ENCODE measurements at regions not wholly inside any gene's neighbourhood (a gene's known extent, or its start where the extent isn't known, plus 50 kb on each side); places are given as distances from the start of the nearest gene placed in this dataset.
"Not testable (repeated sequence)": the region's sequence is repeated elsewhere in the genome, so short reads cannot be mapped to it uniquely, and the experiment has no call there.

GRCh38 chr5:88090506-88090905 is 178.1 kb downstream of the TMEM161B start:
- no peak for DNase-seq

GRCh38 chr5:88089719-88090390 is 178.8 kb downstream of the TMEM161B start:
- DNase-seq: no peak

- no peak for DNase-seq
Measured at GRCh38 chr5:88085462-88085861, 183.2 kb downstream of the TMEM161B start.

DNA sequence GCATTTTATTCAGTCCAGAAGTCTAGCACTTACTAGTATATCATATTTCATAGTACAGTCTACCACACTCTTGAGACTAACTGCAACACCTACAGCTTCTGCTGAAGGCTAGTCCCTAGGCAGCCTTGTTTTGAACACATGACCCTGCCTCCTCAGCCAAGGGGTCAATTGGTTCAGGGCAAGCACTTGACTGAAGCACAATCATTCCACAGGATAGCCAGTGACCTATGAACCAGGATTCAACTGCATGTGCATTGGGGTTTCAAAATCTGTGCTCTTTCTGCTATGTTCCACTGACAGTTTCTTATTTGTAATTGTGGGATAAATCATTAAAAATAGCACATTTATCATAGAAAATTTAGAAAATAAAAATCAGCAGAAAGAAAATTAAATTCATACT is 186.8 kb downstream of the TMEM161B start:
- DNase-seq: no peak

DNA sequence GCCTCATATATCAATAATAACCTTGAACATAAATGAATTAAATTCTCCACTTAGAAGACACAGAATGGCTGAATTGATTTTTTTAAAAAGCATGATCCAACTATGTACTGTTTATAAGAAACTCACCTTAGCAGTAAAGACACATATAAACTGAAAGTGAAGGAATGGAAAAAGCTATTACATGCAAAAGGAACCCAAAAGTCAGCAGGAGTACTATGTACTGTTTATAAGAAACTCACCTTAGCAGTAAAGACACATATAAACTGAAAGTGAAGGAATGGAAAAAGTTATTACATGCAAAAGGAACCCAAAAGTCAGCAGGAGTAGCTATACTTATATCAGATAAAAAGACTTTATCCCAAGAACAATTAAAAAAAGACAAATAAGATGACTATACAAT is 204.8 kb downstream of the TMEM161B start:
- no peak for DNase-seq

- DNase-seq: no peak
Measured at GRCh38 chr5:88060194-88060593, 208.5 kb downstream of the TMEM161B start.

DNA sequence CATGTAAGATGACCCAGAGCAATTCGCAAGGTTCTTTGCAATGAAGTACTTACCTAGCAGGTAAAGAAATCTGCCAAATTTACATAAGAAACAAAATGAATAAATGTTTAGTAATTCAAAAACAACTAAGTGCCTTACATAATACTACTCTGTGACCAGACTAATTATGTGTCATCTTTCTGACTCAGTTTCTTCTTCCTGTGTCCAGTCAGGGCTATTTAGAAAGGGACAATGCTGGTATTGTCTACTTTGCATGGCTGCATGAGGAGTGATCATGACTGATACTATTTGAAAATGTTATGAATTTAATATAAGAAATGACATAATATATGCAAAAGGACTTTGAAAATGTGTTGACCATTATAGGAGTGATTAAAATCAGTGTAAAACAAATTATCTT is 210.0 kb downstream of the TMEM161B start:
- DNase-seq: no peak

GRCh38 chr5:88052468-88052867 is 216.2 kb downstream of the TMEM161B start:
- DNase-seq: not testable (repeated sequence)

DNA sequence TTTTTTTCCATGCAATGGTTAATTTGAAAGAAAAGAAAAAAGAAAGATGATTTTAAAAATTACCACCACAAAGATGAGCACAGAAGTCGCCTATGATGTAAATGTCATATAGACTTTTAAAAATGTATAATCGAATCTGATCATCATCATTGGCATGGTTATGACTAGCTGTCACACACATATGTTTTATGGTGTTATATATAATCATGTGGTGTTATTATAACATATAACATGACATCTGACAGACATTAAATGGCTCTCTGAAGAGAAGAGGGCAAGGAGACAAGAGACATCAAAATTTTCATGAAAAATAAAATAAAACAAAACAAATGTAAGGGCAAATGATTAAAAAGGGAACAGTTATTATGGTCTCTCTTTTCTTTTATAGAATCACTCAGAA is 217.5 kb downstream of the TMEM161B start:
- DNase-seq: no peak

DNA sequence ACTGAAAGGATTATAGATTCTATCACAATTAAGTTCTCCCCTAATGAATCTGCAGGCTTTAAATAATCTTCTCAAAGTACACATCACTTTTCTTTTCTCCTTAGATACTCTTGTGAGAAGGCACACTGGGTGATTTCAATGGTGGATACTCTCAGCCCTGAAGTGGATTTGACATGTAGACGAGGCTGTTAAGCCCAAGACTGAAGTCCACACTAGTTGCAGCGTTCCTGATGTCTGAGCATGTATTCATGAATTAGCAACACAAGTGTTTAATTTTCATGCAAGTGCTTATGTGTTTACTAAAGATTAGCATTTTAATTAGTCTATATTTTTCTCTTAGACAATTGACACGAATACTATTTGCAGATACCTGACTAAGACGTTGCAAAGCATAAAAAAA is 218.9 kb downstream of the TMEM161B start:
- DNase-seq: no peak

GRCh38 chr5:88049156-88049555 is 219.5 kb downstream of the TMEM161B start:
- no peak for DNase-seq

GRCh38 chr5:88045931-88046461 is 222.6 kb downstream of the TMEM161B start:
- no peak for DNase-seq

GRCh38 chr5:88045165-88045564 is 223.5 kb downstream of the TMEM161B start:
- DNase-seq: no peak

GRCh38 chr5:88034520-88034919 is 234.1 kb downstream of the TMEM161B start:
- no peak for DNase-seq

- DNase-seq: no peak
Measured at GRCh38 chr5:88033191-88033590, 235.5 kb downstream of the TMEM161B start.

DNA sequence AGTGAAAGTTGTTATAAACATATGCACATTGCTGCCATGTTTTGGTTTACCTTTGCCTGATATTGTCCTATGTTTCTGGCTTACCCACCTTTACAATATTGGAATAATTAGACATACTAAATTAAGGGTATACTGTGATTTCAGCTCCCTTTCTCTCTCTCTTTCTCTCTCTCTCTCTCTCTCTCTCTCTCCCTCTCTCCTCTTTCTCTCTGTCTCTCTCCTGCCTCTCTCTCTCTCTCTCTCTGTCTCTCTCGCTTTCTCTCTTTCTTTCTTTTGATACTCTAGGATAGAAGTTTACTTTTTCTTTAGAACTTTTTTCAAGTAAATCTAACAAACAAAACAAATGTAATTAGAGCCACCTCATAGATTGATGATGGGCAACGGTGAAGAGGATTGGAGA is 239.6 kb downstream of the TMEM161B start:
- no peak for DNase-seq

- no peak for DNase-seq
Measured at GRCh38 chr5:88021141-88021540, 247.5 kb downstream of the TMEM161B start.

- not testable (repeated sequence) for DNase-seq
Measured at GRCh38 chr5:88014984-88015383, 253.7 kb downstream of the TMEM161B start.

GRCh38 chr5:88000877-88001276 is 267.8 kb downstream of the TMEM161B start:
- no peak for DNase-seq

DNA sequence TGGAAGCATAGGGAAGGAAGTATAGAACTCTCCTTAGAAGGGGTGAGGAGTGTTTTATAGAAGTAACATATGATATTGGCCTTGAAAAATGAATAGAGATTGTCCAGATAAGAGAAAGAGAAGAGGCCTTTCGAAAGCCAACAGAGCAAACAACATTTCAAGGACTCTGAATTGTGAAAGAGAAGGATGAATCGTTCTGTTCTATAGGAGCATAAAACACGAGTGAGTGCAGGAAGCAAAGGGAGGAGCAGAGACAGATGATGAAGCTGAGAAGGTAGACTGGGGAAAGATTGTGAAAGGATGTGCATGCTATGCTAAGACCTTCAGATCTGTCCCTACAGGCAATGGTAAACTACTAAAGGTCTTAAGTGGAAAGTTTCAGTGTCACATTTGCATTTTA is 271.0 kb downstream of the TMEM161B start:
- DNase-seq: no peak

GRCh38 chr5:87966213-87966612 is 302.4 kb downstream of the TMEM161B start:
- no peak for DNase-seq

- DNase-seq: no peak
Measured at GRCh38 chr5:87954121-87954520, 314.5 kb downstream of the TMEM161B start.

DNA sequence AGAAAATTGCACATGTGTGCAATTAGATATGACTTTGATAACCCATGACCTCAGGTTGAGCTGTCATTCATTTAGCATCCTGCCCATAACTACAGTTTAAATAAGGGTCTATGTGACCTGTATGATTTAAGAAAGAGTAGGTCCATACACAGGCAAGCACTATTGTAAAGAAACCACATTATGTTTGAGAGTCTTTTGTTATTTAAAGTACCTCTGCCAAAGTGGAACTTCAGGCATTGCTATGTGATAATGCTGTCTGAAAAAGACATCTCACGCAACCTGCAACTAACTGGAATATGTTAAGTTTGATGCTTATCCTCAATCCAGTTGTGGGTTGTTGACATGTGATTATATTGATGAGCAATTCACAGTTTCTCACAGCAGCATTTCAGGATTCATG is 317.0 kb downstream of the TMEM161B start:
- DNase-seq: no peak

DNA sequence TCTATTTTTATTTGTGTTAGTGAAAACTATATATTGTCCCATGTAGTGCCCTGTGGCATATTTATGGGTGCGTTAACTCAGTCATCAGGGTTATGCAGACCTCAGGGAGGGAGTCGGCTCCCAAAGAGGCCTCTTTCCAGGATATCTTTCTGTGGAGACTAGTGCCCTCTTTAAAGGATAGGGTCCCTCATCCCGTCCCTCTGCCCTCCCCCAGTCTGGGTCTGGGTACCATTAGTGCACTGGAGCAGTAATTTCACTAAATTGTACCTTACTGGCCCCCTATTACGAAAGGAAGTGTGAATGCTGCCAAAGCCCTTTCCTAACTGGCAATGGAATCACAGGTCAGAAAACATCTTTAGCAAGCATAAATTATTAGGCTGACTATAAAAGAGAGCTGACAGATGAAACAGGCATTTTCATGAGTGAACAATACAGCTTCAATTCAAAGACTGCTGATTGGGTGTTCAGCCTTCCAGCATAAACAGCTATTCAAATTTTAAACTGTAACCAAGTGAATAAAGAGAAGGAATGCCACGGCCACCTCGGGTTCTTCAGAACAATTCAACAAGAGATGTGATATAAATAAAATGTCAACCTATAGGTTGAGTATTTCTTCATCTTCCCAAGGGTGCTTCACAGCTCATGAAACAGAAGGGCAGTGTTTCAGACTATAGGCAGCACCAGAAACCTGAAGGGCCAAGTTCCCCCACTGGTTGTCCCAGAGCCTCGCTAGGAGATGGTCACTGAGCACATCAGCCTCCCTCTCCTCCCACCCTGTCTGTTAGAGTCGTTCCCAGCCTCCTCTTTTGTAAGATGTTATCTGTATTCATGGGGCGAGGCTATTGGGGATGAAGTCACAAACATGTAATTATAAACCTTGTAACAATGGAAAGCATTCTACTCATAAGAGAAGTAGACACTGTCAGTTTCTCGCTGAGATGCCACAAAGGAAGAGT is 318.7 kb downstream of the TMEM161B start:
- no peak for DNase-seq
